HUDEP-2 (cell line): ENCODE measurements at regions not wholly inside any gene's neighbourhood (a gene's known extent, or its start where the extent isn't known, plus 50 kb on each side); places are given as distances from the start of the nearest gene placed in this dataset.

ENCODE experiments used
- DNase-seq, 76 experiments: peaks; one replicate each; lab custom pipeline; 2025; ENCODE audit not compliant: unreplicated experiment in 76 of 76; lab: John Stamatoyannopoulos, UW

DNA sequence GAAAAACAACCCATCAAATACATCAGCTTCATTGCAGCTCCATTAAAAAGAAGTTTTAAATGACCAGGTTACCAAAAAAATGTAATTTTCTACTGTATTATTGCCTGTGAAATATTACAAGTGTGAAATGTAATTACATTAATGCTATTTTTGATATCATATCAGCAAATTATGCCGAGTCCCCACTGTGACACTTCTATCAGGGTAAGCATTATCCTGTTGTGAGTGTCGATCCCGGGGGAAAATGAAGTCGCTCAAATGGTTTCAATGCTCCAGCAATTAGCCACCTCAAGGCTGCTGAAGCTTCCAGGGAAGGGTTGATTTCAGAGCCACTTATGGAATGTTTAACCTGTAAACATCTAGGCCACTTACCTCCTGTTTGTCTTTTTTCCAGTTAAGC is 70.4 kb downstream of the RCN1 start:
- no peak for DNase-seq

- DNase-seq = no peak
Measured at GRCh38 chr11:32162351-32162750, 71.5 kb downstream of the RCN1 start.

- DNase-seq = no peak
Measured at GRCh38 chr11:32162906-32163305, 72.0 kb downstream of the RCN1 start.

DNA sequence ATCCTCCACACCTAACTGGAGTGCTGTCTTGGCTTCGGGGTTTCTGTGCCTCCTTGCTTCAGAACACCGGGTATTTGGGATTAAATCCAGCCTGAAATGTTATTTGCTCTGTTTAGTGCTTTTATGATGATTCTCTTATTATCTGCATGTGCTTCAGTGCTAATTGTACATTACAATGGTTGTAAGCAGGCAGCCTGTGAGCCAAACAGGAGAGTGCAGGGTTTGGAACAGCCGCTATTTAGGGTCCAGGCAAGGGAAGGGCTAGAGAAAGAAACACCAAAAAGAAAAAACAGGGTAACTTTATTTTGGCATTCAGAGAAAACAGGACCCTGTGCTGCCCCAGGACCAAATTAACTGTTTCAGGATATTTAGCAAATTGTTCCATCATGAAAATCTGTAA is 72.7 kb downstream of the RCN1 start:
- no peak for DNase-seq

DNA sequence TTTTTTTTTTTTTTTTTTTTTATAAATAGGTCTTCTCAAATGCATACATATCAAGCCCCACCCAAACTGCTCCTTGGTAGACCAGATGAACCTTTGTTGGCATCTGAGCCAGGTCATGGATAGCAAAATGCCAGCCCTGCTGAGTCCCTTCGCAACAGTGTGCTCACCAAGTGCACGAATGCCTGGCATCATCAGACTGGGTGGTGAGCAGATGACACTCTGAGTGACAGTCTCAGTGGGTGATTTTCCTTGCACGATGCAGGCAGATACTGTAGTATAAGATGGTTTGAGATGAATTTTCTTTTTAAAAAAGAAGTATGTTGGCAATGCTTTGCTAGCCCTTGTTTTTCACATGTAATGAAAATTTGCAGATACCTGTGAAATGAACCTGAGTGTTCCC is 74.0 kb downstream of the RCN1 start:
- no peak for DNase-seq

GRCh38 chr11:32168924-32169323 is 78.0 kb downstream of the RCN1 start:
- no peak for DNase-seq

- DNase-seq = no peak
Measured at GRCh38 chr11:32171445-32171844, 80.6 kb downstream of the RCN1 start.

DNA sequence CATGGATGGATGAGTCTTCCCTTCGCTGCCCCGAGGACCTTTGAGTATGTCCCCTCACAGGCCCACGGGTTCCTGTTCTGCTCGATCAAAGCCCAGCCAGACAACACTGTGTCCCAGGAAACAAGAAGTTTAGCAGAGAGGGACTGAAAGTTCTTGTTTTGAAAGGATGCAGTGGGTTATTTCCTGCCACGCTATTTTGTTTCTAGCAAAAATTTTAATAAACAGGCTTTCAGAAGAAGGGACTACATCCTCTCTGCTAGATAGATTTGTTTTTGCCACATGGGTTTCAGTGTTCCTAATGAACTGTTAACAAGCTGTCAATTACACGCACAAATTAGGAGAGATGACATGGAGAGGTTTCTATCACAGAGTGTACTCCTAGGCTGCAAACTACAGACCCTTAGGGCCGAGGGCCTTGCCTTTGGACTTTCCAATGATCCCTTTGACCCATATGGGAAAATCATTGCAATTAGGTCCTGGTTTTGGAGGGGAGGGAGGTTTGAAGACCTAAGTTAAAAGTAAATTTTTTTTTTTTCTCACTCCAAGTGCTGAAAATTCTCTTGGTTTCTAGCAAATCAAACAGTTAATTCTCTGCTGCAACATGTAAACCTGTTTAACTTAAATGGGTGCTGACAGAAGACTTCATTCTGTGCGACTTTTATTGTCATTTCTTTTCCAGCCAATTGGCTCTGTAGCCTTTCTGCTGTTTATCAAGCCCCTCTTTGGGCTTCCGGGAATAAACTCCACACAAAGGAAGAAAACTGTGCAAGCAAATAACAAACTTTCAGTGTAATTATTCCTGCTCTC is 81.4 kb downstream of the RCN1 start:
- DNase-seq = no peak

DNA sequence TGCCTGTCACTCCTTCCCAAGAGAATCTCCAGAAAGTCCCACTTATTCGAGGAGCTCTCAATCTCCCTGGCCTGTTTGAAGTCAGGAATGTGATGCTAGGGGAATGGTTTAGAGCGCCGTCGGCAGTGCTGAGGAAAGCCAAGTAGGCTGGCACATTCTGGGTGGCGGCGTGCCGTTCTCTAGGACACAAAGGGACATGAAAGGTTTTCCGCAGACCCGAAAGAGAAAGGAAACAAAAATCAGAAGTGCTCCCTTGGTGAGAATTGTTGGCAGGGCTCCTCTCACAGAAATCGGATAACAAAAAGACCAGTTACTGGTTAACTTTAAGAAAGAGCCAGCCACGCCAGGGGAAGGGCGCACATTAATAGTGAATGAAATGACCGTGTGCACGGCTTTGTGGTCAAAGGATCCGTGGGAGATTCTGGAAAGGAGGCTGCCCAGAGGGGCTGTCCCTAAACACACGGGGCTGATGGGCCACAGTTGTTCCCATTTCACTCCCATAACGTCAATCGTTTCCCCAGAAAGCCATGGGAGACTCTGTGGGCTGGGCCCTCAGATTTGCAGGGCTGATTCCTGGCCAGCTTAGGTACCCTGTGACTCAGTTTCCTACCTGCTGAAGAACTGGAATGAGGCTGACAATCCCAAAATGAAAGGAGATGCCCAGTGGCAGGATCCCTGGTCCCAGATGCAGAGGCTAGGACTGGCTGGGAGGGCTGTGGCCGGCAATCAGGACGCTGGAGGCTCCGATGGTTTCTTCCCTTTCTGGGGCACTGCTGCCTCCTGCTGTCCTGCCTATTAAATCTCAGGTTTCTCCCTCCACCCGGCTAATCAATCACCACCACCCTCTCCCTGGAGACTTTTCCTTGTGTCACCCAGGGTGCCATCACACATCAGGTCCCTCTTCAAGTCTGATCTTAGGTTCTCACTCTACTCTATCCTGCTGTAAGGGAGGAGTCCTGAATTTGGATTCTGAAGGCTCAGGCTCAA is 82.3 kb downstream of the RCN1 start:
- peak in 17 of 76 experiments; percentile 1 to 39 (median 4) for DNase-seq

GRCh38 chr11:32173977-32174376 is 83.1 kb downstream of the RCN1 start:
- no peak for DNase-seq

GRCh38 chr11:32176223-32176934 is 85.5 kb downstream of the RCN1 start:
- DNase-seq = peak in 72 of 76 experiments; percentile 1 to 89 (median 64)

GRCh38 chr11:32178692-32179091 is 87.8 kb downstream of the RCN1 start:
- DNase-seq = no peak

DNA sequence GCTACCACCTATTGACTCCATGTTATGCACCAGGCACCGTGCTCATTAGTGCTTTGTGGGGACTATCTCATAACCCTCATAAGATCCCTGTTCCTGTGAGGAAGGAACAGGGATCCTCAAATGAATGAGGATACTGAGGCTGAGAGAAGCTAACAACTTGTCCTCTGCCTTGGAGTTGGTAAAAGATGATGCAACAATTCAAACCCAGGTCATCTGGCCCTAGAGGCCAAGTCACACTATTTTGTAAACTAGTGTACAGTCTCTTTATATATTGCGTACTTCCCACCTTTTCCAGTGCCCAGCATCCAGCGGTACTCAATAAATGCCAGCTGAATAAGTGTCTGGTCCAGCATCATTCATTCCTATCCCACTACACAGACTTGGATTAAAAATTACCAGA is 92.6 kb downstream of the RCN1 start:
- no peak for DNase-seq

- no peak for DNase-seq
Measured at GRCh38 chr11:32184041-32184722, 93.3 kb downstream of the RCN1 start.

GRCh38 chr11:32184723-32185376 is 94.0 kb downstream of the RCN1 start:
- no peak for DNase-seq

DNA sequence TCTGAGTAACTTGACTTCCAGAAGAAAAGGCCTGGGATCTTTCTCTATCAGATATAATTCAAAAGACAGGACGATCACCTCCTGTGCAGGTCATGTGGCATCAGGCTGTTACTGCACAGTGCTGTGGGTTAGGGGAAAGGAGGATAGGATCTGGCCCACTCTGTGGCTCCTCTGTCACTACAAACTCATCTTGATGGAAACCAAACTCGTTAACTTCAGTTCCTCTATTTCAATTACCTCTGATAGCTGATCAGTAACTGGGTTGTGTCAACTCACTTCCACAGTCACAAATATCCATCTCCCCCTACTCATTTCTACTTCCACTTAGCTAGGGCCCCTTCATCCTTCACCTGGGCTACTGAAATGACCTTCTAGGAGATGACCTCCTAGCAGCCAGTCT is 95.2 kb downstream of the RCN1 start:
- no peak for DNase-seq

- no peak for DNase-seq
Measured at GRCh38 chr11:32187111-32187510, 96.2 kb downstream of the RCN1 start.

DNA sequence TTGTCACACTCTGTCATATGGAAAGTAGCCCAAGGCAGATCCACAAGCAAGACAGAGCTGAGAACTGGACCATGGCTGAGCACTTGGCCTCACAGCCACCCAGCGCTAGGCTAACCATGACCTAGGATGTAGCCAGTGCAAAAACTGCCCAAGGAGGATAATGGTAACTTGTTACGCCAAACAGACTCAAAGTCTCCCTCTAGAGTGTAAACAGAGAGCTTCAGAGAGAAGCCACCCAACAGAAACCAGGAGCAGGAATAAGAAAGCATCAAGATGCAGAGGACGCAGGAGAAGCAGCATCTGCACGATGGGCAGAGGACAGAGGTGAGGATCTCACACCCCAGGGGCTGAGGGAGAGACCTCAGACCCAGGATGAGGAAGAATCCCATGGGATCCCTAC is 97.9 kb downstream of the RCN1 start:
- DNase-seq = no peak

- DNase-seq = no peak
Measured at GRCh38 chr11:32196137-32196536, 105.3 kb downstream of the RCN1 start.

DNA sequence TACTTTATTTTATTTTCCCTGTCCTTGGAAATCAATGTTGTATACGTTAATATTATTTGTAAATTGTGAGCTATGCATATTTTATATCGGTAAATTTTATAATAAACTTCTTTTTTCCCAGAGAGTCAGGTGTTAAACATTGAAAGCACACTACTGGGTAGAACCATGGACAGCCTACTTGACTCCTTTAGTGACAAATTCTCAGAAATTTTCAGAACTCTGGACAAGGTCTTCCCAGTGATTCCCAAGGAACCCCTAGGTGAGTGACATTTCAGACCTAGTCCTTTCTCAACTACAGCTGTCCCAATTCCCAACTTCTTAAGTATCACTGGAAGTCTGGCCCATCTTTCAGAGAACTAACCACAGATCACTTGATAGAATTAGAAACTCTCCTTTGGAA is 107.2 kb downstream of the RCN1 start:
- DNase-seq = no peak
